Calu3 (cell line): ENCODE measurements at regions not wholly inside any gene's neighbourhood (a gene's known extent, or its start where the extent isn't known, plus 50 kb on each side); places are given as distances from the start of the nearest gene placed in this dataset.

Source experiments
- BruUV-seq: library from RNA; stranded (reverse); fragments of 400-500 nt; replicated peaks from 2 replicates; lab custom pipeline; 2021; lab: Mats Ljungman, UMichigan
- CTCF ChIA-PET: fragments of 300-600 bp; sonication (Branson Sonifier 250); formaldehyde crosslinking; loops from one replicate; lab custom pipeline; 2022; ENCODE audit warnings: antibody characterized with exemption; lab: Charles Lee
- DNase-seq: peaks from one replicate; pipeline ENCODE4 v3.0.0; 2022
- H3K27ac Mint-ChIP-seq: one replicate; pipeline ENCODE4 v1.8.0; 2022; ENCODE audit warnings: mixed read lengths; ENCODE audit not compliant: unreplicated experiment
- H3K27me3 Mint-ChIP-seq: one replicate; pipeline ENCODE4 v1.8.0; 2022; ENCODE audit warnings: mixed read lengths; ENCODE audit not compliant: unreplicated experiment
- H3K36me3 Mint-ChIP-seq: one replicate; pipeline ENCODE4 v1.8.0; 2022; ENCODE audit warnings: mild to moderate bottlenecking, moderate library complexity, mixed read lengths; ENCODE audit not compliant: insufficient read depth, unreplicated experiment
- H3K4me1 Mint-ChIP-seq: one replicate; pipeline ENCODE4 v1.8.0; 2022; ENCODE audit warnings: mild to moderate bottlenecking, low read depth, mixed read lengths; ENCODE audit not compliant: unreplicated experiment
- H3K4me3 Mint-ChIP-seq: one replicate; pipeline ENCODE4 v1.8.0; 2022; ENCODE audit warnings: mild to moderate bottlenecking, low read depth, moderate library complexity, mixed read lengths; ENCODE audit not compliant: unreplicated experiment
- H3K9me3 Mint-ChIP-seq: one replicate; pipeline ENCODE4 v1.8.0; 2022; ENCODE audit warnings: low read depth, mixed read lengths; ENCODE audit not compliant: unreplicated experiment
- CTCF ChIP-seq: fragments of 200-600 bp; IDR thresholded peaks from one replicate; pipeline ENCODE4 v1.8.0; 2022; ENCODE audit warnings: antibody characterized with exemption; ENCODE audit not compliant: unreplicated experiment
- intact Hi-C: fragments of 100-400 bp; cut with micrococcal nuclease; formaldehyde crosslinking; loops from one replicate; pipeline ENCODE4 v1.10.0; 2022; ENCODE audit not compliant: unreplicated experiment

- no peak for DNase-seq
- TF ChIP-seq CTCF = no peak
- intact Hi-C loops = no loop called here
- Mint-ChIP-seq H3K27ac (no peak overlapping the region), H3K4me1 (no peaks in the 10 kb centered on the region), H3K4me3 (no peak overlapping the region), H3K27me3 (no peaks in the 10 kb centered on the region), H3K36me3 (no peaks in the 10 kb centered on the region), H3K9me3 (peaks cover 3% of the 10 kb centered on the region)
- CTCF ChIA-PET = no interaction called here
- no TSS peak for BruUV-seq
These were observed 560.3 kb downstream of the BMP2 start for GRCh38 chr20:7327810-7328209.

GRCh38 chr20:7330850-7331249 lies 563.4 kb downstream of the BMP2 start:
- BruUV-seq = no TSS peak
- Mint-ChIP-seq H3K9me3 (peaks cover 4% of the 10 kb centered on the region), H3K4me3 (no peak overlapping the region), H3K36me3 (no peaks in the 10 kb centered on the region), H3K27ac (no peak overlapping the region), H3K27me3 (no peaks in the 10 kb centered on the region), H3K4me1 (no peaks in the 10 kb centered on the region)
- no peak for DNase-seq
- CTCF ChIA-PET = no interaction called here
- intact Hi-C loops = no loop called here
- TF ChIP-seq CTCF = no peak

GRCh38 chr20:7332169-7332568 lies 564.7 kb downstream of the BMP2 start:
- Mint-ChIP-seq H3K9me3 (peaks cover 4% of the 10 kb centered on the region), H3K4me3 (no peak overlapping the region), H3K27ac (no peak overlapping the region), H3K27me3 (no peaks in the 10 kb centered on the region), H3K36me3 (no peaks in the 10 kb centered on the region), H3K4me1 (no peaks in the 10 kb centered on the region)
- TF ChIP-seq CTCF = no peak
- DNase-seq = no peak
- no TSS peak for BruUV-seq
- CTCF ChIA-PET = no interaction called here
- intact Hi-C loops = no loop called here

GRCh38 chr20:7333841-7334240 lies 566.4 kb downstream of the BMP2 start:
- Mint-ChIP-seq H3K27ac (no peak overlapping the region), H3K36me3 (no peaks in the 10 kb centered on the region), H3K9me3 (peaks cover 4% of the 10 kb centered on the region), H3K27me3 (no peaks in the 10 kb centered on the region), H3K4me3 (no peak overlapping the region), H3K4me1 (no peaks in the 10 kb centered on the region)
- intact Hi-C loops = no loop called here
- no peak for DNase-seq
- no TSS peak for BruUV-seq
- CTCF ChIA-PET = no interaction called here
- no peak for TF ChIP-seq CTCF
